ENCODE measurements at regions not wholly inside any gene's neighbourhood (a gene's known extent, or its start where the extent isn't known, plus 50 kb on each side); places are given as distances from the start of the nearest gene placed in this dataset.

- ATAC-seq (peak; percentile 45), DNase-seq (no peak)
- ChIA-PET CTCF (no interaction called here), POLR2A (no interaction called here)
- Mint-ChIP-seq H3K27ac (no peak overlapping the region), H3K9me3 (peaks cover 8% of the 10 kb centered on the region), H3K36me3 (ENCODE audit: low read depth) (no peaks in the 10 kb centered on the region), H3K4me1 (ENCODE audit: low read depth) (no peaks in the 10 kb centered on the region), H3K27me3 (no peaks in the 10 kb centered on the region), H3K4me3 (no peak overlapping the region)
- no peak for TF ChIP-seq CTCF (IDR thresholded peaks at IDR 0.05)
- intact Hi-C loops (cut with micrococcal nuclease) = no loop called here
Measured at GRCh38 chr2:62369541-62370202, 136.3 kb downstream of the TMEM17 start.

- TF ChIP-seq CTCF (IDR thresholded peaks at IDR 0.05) = no peak
- CTCF ChIA-PET = no interaction called here
- H3K4me3 Mint-ChIP-seq = no peak overlapping the region
- no peak for ATAC-seq
- no peak overlapping the region for H3K27ac Mint-ChIP-seq
- DNase-seq = no peak
- POLR2A ChIA-PET = interaction anchor here (0.9 kb wide), 1 partner anchor 80 kb away, joined by 3 read pairs; no protein-coding TSS in a partner anchor
- H3K9me3 Mint-ChIP-seq = peaks cover 2% of the 10 kb centered on the region
- H3K4me1 Mint-ChIP-seq (ENCODE audit: low read depth) = peaks cover 4% of the 10 kb centered on the region
- H3K27me3 Mint-ChIP-seq = no peaks in the 10 kb centered on the region
- H3K36me3 Mint-ChIP-seq (ENCODE audit: low read depth) = no peaks in the 10 kb centered on the region
- intact Hi-C loops (cut with micrococcal nuclease) = no loop called here
Measured at GRCh38 chr2:62364791-62365528, 141.0 kb downstream of the TMEM17 start.

GRCh38 chr2:62363166-62363565, 142.8 kb downstream of the TMEM17 start:
- Mint-ChIP-seq H3K4me1 (ENCODE audit: low read depth) (peaks cover 4% of the 10 kb centered on the region), H3K27me3 (no peaks in the 10 kb centered on the region), H3K9me3 (peaks cover 2% of the 10 kb centered on the region), H3K4me3 (no peak overlapping the region), H3K27ac (no peak overlapping the region), H3K36me3 (ENCODE audit: low read depth) (no peaks in the 10 kb centered on the region)
- intact Hi-C loops (cut with micrococcal nuclease) = no loop called here
- ChIA-PET POLR2A (no interaction called here), CTCF (no interaction called here)
- ATAC-seq = peak; percentile 39
- no peak for DNase-seq
- no peak for TF ChIP-seq CTCF (IDR thresholded peaks at IDR 0.05)

GRCh38 chr2:62362561-62362960, 143.4 kb downstream of the TMEM17 start:
- DNase-seq = no peak
- no peak overlapping the region for H3K4me3 Mint-ChIP-seq
- H3K9me3 Mint-ChIP-seq = peaks cover 2% of the 10 kb centered on the region
- no peak for ATAC-seq
- H3K36me3 Mint-ChIP-seq (ENCODE audit: low read depth) = no peaks in the 10 kb centered on the region
- peaks cover 4% of the 10 kb centered on the region for H3K4me1 Mint-ChIP-seq (ENCODE audit: low read depth)
- H3K27me3 Mint-ChIP-seq = no peaks in the 10 kb centered on the region
- CTCF ChIA-PET = no interaction called here
- POLR2A ChIA-PET = no interaction called here
- H3K27ac Mint-ChIP-seq = no peak overlapping the region
- TF ChIP-seq CTCF (IDR thresholded peaks at IDR 0.05) = no peak
- intact Hi-C loops (cut with micrococcal nuclease) = no loop called here

- Mint-ChIP-seq H3K27ac (no peak overlapping the region), H3K36me3 (ENCODE audit: low read depth) (no peaks in the 10 kb centered on the region), H3K9me3 (peaks cover 2% of the 10 kb centered on the region), H3K4me3 (no peak overlapping the region), H3K4me1 (ENCODE audit: low read depth) (peaks cover 4% of the 10 kb centered on the region), H3K27me3 (no peaks in the 10 kb centered on the region)
- TF ChIP-seq CTCF (IDR thresholded peaks at IDR 0.05) = no peak
- ATAC-seq (no peak), DNase-seq (no peak)
- intact Hi-C loops (cut with micrococcal nuclease) = no loop called here
- POLR2A ChIA-PET = no interaction called here
- CTCF ChIA-PET = no interaction called here
Measured at GRCh38 chr2:62361964-62362363, 144.0 kb downstream of the TMEM17 start.
